ENCODE measurements at regions not wholly inside any gene's neighbourhood (a gene's known extent, or its start where the extent isn't known, plus 50 kb on each side); places are given as distances from the start of the nearest gene placed in this dataset.

DNA sequence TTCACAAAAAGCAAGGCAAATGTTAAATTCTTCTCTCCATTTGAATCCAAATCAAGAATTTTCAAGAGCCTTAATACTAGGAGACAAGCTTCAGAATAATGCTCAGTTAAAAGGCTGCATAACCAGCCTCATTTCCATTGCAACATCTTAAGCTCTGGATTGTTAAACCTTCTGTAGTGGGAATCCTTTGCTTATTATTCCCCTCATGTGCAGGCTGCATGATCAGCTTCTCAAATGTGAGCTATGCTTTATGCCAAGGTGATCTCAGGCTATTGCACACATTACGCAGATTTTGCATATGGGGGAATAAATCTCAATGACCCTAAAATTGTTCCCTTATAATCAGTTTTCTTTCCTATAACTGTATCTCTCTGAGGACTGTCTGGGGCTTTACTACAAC, 71.7 kb upstream of the CCDC196 start:
- no peak overlapping the region for H3K27ac ChIP-seq
- TF ChIP-seq, protein P1, sequence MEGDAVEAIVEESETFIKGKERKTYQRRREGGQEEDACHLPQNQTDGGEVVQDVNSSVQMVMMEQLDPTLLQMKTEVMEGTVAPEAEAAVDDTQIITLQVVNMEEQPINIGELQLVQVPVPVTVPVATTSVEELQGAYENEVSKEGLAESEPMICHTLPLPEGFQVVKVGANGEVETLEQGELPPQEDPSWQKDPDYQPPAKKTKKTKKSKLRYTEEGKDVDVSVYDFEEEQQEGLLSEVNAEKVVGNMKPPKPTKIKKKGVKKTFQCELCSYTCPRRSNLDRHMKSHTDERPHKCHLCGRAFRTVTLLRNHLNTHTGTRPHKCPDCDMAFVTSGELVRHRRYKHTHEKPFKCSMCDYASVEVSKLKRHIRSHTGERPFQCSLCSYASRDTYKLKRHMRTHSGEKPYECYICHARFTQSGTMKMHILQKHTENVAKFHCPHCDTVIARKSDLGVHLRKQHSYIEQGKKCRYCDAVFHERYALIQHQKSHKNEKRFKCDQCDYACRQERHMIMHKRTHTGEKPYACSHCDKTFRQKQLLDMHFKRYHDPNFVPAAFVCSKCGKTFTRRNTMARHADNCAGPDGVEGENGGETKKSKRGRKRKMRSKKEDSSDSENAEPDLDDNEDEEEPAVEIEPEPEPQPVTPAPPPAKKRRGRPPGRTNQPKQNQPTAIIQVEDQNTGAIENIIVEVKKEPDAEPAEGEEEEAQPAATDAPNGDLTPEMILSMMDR (IDR thresholded peaks at IDR 0.05): no peak
- H3K9me3 ChIP-seq: no peaks in the 10 kb centered on the region
- H3K36me3 ChIP-seq: no peaks in the 10 kb centered on the region
- no peaks in the 10 kb centered on the region for H3K4me1 ChIP-seq (ENCODE audit: control insufficient read depth in 1 of 2, insufficient read depth in 1 of 2, low read depth in 1 of 2, low read length in 1 of 2)
- H3K27me3 ChIP-seq: no peaks in the 10 kb centered on the region
- H3K4me3 ChIP-seq (ENCODE audit: low read depth in 1 of 2, low read length in 1 of 2): no peak overlapping the region

DNA sequence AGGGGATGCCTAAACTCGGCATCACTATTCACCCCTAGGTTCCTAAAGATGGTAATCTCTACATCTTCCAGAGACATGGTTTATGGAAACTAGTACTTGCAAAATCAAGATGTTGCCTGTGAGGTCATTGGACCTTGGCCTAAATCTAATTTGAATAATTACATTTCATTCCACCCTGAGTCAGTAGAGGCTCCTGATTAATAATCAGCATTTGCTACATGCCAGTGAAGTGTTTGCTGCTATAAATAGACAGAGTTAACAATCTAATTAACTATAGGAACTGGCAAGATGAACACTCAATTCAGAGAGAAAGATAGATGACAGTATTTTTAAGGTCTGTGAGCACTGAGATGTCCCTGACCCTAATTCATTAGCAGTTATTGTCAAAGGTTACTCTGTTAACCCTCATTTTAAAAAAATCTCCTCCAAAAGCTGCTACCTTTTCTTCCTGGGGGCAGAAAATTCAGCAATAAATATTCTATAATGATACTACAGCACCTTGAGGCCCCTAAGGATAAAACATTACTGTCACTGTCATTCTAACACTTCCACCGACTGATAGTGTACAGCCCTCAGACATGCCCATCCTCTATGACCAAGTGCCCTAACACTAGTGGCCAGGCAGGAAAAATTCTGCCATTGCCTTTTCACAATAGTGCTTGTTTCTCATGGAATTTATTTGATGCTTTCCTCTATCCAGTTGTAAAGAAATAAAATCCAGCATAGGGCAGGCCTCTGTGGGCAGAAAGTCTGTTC, 65.7 kb upstream of the CCDC196 start:
- Histone ChIP-seq H3K4me3 (ENCODE audit: low read depth in 1 of 2, low read length in 1 of 2) (no peak overlapping the region), H3K36me3 (no peaks in the 10 kb centered on the region), H3K9me3 (no peaks in the 10 kb centered on the region), H3K27me3 (no peaks in the 10 kb centered on the region), H3K4me1 (ENCODE audit: control insufficient read depth in 1 of 2, insufficient read depth in 1 of 2, low read depth in 1 of 2, low read length in 1 of 2) (no peaks in the 10 kb centered on the region), H3K27ac (no peak overlapping the region)
- TF ChIP-seq, protein P1 (IDR thresholded peaks at IDR 0.05): no peak

DNA sequence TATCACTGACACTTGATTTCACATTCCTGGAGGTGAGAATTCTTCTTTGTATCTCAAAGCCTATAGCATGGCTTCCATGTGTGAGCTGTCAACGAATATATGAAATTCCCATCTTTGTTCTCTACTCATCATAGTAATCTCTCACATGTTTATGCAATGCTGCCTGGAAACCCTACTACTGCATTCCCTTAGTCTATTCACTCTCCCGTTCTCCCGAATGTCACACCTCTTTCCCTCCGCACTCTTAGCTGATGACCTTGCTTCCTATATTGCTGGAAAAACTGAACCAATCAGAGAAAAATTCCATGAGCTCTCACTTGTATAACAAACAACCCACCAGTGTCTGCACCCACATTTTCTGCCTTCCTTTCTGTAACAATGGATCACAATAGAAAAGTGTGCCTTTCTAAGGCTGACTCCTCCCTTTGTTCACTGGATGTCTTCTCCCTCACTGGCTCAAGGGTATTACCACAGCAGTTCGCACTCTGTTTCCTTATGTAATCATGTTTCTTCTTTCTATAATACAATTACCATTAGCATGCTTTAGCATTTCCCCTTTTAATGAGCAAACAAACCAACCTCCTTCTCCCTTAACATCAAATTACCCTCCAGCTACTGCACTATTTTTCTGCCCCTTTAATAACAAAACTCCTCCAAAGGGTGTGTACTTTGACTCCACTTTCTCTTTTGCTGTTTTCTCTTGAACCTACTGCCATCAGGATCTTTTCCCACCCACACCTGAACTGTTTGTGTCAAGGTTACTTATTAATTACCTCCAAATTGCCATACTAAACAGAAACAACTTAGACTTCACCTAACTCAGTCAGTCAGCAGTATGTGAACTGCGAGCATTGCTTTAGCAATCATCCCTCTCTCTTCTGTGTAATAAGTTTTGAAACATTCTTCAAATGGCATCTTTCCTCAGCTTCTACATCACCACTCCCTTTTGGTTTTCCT, 63.9 kb upstream of the CCDC196 start:
- Histone ChIP-seq H3K9me3 (no peaks in the 10 kb centered on the region), H3K4me1 (ENCODE audit: control insufficient read depth in 1 of 2, insufficient read depth in 1 of 2, low read depth in 1 of 2, low read length in 1 of 2) (no peaks in the 10 kb centered on the region)
- TF ChIP-seq, protein P1 (IDR thresholded peaks at IDR 0.05): no peak

DNA sequence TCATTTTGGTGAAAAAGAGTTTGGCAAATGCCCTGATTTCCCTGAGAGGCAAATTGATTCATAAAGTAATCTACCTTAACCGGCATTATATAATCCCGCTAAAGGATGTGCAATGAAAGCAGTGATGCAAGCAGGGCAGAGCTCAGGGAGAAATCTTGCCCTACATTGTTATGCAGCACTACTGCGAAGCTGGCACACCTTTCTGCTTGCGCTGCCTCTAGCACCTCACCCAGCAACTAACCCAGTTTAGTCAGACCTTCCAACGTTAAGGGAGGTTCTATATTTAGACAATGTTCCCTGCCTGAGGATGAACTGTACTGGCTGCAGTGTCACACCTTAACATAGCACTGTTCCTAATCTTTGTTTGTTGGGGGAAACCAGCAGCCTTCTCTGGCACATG, 60.8 kb upstream of the CCDC196 start:
- Histone ChIP-seq H3K27ac (no peak overlapping the region), H3K36me3 (no peaks in the 10 kb centered on the region), H3K9me3 (no peaks in the 10 kb centered on the region), H3K4me3 (ENCODE audit: low read depth in 1 of 2, low read length in 1 of 2) (no peak overlapping the region), H3K4me1 (ENCODE audit: control insufficient read depth in 1 of 2, insufficient read depth in 1 of 2, low read depth in 1 of 2, low read length in 1 of 2) (no peaks in the 10 kb centered on the region), H3K27me3 (no peaks in the 10 kb centered on the region)
- TF ChIP-seq, protein P1 (IDR thresholded peaks at IDR 0.05): no peak

More for the DNA sequence above, 63.9 kb upstream of the CCDC196 start:
- H3K36me3 ChIP-seq: no peaks in the 10 kb centered on the region
- H3K27me3 ChIP-seq: no peaks in the 10 kb centered on the region
- H3K27ac ChIP-seq: no peak overlapping the region
- H3K4me3 ChIP-seq (ENCODE audit: low read depth in 1 of 2, low read length in 1 of 2): no peak overlapping the region

DNA sequence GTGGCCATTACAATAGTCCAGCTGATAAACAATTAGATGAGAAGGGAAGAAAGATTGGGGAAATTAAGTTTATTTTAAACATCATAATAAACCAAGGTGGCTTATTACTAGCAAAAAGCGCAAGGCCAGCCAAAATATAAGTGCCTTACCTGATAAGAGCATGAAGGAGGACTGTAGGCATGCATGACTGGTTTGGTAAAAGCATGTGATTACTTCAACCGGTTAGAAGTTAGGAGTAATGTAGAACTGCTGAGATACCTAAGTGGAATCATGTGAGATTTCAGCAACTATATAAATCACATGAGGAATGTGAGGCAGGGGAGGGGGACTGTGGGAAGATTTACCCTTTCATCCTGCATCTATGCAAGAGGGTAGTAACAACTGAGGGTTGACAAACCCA, 59.7 kb upstream of the CCDC196 start:
- no peaks in the 10 kb centered on the region for H3K36me3 ChIP-seq
- H3K4me1 ChIP-seq (ENCODE audit: control insufficient read depth in 1 of 2, insufficient read depth in 1 of 2, low read depth in 1 of 2, low read length in 1 of 2): no peaks in the 10 kb centered on the region
- no peaks in the 10 kb centered on the region for H3K27me3 ChIP-seq
- TF ChIP-seq, protein P1 (IDR thresholded peaks at IDR 0.05): no peak
- H3K9me3 ChIP-seq: no peaks in the 10 kb centered on the region
- H3K4me3 ChIP-seq (ENCODE audit: low read depth in 1 of 2, low read length in 1 of 2): no peak overlapping the region
- no peak overlapping the region for H3K27ac ChIP-seq

All from neutrophil (primary cell).